ENCODE measurements at regions not wholly inside any gene's neighbourhood (a gene's known extent, or its start where the extent isn't known, plus 50 kb on each side); places are given as distances from the start of the nearest gene placed in this dataset.

GRCh38 chr12:27382924-27383323 lies 50.3 kb downstream of the BMAL2 start:
- intact Hi-C loops (cut with DNase I) = no loop called here
- H3K36me3 ChIP-seq = no peaks in the 10 kb centered on the region
- TF ChIP-seq POLR2A (IDR thresholded peaks at IDR 0.05) (no peak), CTCF (IDR thresholded peaks at IDR 0.05) (no peak)
- 95 to 97% methylated on average over 3 of the region's 3 CpGs for WGBS, 2 donors
- no peak overlapping the region for H3K4me3 ChIP-seq (replicated peaks in 1 of 3)
- DNase-seq = no peak
- no peaks in the 10 kb centered on the region for H3K4me1 ChIP-seq
- H3K27ac ChIP-seq = no peak overlapping the region
- H3K27me3 ChIP-seq = no peaks in the 10 kb centered on the region
- no peaks in the 10 kb centered on the region for H3K9me3 ChIP-seq

GRCh38 chr12:27383429-27384260 lies 51.0 kb downstream of the BMAL2 start:
- DNase-seq = peak; percentile 60 to 71
- Histone ChIP-seq H3K27me3 (no peaks in the 10 kb centered on the region), H3K36me3 (no peaks in the 10 kb centered on the region), H3K4me1 (no peaks in the 10 kb centered on the region), H3K9me3 (no peaks in the 10 kb centered on the region), H3K4me3 (replicated peaks in 1 of 3) (no peak overlapping the region), H3K27ac (no peak overlapping the region)
- intact Hi-C loops (cut with DNase I) = no loop called here
- TF ChIP-seq CTCF (IDR thresholded peaks at IDR 0.05) (peak; percentile 59 to 85 (median 67)), POLR2A (IDR thresholded peaks at IDR 0.05) (no peak)
- 64% methylated on average over 12 of the region's 12 CpGs for WGBS, 2 donors

GRCh38 chr12:27384261-27384590 lies 51.6 kb downstream of the BMAL2 start:
- Histone ChIP-seq H3K4me3 (replicated peaks in 1 of 3) (no peak overlapping the region), H3K9me3 (no peaks in the 10 kb centered on the region), H3K27ac (no peak overlapping the region), H3K27me3 (no peaks in the 10 kb centered on the region), H3K4me1 (no peaks in the 10 kb centered on the region), H3K36me3 (no peaks in the 10 kb centered on the region)
- no peak for TF ChIP-seq POLR2A (IDR thresholded peaks at IDR 0.05)
- no peak for DNase-seq
- intact Hi-C loops (cut with DNase I) = no loop called here
- 89 to 95% methylated on average over 1 of the region's 1 CpG for WGBS, 2 donors

DNA sequence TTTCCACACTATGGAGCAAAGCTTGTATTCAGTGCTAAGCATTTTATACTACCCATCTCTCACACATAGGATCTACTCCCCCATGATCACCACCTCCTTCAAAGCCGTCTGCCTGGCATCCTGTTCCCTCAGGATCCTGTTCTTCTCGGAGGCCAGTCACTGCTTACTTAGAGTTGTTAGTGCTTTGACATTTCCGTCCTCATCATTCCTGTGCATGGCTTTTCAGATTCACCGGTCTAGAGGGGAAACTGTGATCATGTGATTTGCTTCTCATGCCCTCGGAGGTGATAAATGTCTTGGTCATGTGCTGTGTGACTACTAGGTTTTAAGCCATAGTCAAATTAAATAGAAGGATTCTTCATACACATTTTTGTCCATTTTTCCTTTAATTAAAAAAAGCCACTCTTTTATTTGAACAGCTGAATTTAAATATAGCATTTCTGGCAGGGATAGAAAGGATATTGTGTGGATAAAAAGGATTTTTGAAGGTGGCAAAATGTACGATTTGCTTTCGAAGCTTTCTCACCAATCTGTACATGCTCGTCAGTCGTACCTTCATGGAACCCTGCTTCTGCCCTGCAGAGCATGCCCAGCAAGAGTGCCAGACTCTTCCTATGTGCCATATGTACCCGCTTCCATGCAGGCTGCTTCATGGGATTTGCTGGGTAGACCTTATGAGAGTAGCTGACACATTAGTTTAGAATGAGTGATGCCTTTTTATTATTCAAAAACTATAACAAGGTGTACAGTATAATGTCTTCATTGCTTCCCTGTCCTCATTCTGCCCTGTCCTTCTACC lies 53.3 kb downstream of the BMAL2 start:
- 89 to 92% methylated on average over 10 of the region's 10 CpGs for WGBS, 2 donors

DNA sequence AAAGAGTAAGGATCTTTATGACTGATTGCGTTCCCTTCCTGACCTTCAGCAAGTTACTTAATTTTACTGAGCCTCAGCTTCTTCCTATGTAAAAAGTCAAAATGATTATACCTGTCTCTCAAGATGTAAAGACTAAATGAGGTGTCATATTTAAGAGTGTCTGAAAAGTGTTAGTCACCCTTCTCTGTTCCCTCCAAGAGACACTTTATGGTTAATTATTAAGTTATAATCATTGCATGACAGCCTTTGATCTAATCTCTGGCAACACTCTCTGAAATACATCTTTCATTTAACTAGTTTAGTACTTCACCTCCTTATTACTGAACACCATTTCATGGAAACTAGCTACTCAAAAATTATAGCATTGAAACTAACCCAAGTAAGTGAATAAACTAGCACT lies 54.8 kb downstream of the BMAL2 start:
- Histone ChIP-seq H3K27ac (no peak overlapping the region), H3K4me1 (no peaks in the 10 kb centered on the region), H3K4me3 (replicated peaks in 1 of 3) (no peak overlapping the region), H3K27me3 (no peaks in the 10 kb centered on the region), H3K36me3 (no peaks in the 10 kb centered on the region), H3K9me3 (no peaks in the 10 kb centered on the region)
- intact Hi-C loops (cut with DNase I) = no loop called here
- WGBS, 2 donors = 96 to 100% methylated on average over 1 of the region's 1 CpG
- TF ChIP-seq CTCF (IDR thresholded peaks at IDR 0.05) (no peak), POLR2A (IDR thresholded peaks at IDR 0.05) (no peak)
- no peak for DNase-seq

More for the DNA sequence above, 53.3 kb downstream of the BMAL2 start:
- no peak overlapping the region for H3K4me3 ChIP-seq (replicated peaks in 1 of 3)
- no peak overlapping the region for H3K27ac ChIP-seq
- H3K36me3 ChIP-seq = no peaks in the 10 kb centered on the region
- no peak for TF ChIP-seq CTCF (IDR thresholded peaks at IDR 0.05)
- no peak for TF ChIP-seq POLR2A (IDR thresholded peaks at IDR 0.05)
- no peaks in the 10 kb centered on the region for H3K9me3 ChIP-seq
- no peak for DNase-seq
- H3K4me1 ChIP-seq = no peaks in the 10 kb centered on the region
- intact Hi-C loops (cut with DNase I) = no loop called here
- no peaks in the 10 kb centered on the region for H3K27me3 ChIP-seq
